NCI-H2107 treated with DMSO at 0.1 percent for 48 hours (cell line): ENCODE measurements at regions not wholly inside any gene's neighbourhood (a gene's known extent, or its start where the extent isn't known, plus 50 kb on each side); places are given as distances from the start of the nearest gene placed in this dataset.

Source experiments
- DNase-seq: peaks from one replicate; lab custom pipeline; 2025; ENCODE audit not compliant: unreplicated experiment; lab: John Stamatoyannopoulos, UW

DNA sequence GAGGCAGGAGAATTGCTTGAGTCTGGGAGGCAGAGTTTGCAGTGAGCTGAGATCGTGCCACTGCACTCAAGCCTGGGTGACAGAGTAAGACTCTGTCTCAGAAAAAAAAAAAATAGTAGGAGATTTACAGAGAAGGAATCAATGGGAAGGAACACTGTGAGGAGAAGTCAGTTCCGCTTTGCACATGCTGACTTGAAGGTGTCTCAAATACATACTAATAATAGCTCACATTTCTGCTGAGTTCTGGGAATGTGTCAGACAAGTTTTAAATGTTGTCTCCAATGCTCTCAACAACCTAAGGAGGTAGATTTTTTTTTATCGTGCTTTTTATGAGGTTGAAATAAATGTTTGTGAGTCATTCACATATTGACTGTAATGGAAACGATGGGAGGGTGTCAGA lies 654.9 kb upstream of the CELF2 start:
- no peak for DNase-seq

DNA sequence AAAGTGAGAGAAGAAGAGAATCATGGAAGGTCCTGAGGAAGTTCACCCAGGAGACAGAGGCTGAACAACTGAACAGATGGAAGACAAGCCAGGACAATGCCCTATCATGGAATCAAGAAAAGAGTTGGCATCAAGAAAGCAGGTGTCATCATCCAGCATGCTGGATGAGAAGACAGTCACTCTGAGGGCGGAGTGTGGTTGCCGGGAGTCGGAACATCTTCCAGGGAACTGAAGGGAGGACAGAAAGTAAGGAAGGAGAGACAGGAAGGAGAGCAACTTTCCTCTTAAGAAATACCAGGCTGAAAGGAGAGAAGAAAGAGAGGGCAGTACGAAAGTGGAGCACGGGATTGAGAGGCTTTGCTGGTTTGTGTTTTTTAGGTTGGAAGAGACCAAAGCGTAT lies 654.5 kb upstream of the CELF2 start:
- DNase-seq: no peak

DNA sequence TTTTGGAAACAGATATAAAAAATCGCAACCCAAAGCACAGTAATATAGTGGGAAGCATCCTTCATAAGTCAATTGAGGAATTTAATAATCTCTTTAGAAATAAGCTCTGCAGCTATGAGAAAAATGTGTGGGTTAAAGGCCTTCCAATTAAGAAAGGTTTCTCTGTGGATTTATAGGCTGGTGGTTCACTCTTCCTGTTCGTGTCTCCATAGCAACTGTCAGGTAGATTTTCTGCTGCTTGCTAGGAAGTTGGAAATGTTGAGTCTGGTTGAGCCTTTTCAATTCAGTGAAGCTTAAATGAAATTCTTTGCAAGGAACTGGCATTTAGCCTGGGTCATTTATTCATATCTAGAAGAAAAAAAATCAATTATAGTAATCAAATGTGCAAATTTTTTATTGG lies 652.8 kb upstream of the CELF2 start:
- no peak for DNase-seq

DNA sequence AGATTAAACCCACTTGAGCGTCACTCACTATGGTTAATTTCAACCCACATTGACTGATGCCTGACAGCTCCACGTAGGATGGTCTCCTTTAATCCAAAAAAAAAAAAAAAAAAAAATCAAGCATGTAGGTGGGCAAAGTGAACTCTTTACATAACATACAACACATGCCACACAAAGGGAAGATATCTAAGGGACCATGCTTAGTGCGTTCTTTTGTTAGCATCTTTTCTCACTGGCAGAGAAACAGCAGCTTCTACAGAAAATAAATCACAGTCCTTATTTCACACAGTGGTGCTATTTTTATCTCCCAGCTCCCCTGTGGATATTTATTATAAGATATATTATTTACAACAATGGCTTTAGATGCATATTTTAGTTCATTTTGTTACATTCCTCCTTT lies 652.0 kb upstream of the CELF2 start:
- DNase-seq: no peak

DNA sequence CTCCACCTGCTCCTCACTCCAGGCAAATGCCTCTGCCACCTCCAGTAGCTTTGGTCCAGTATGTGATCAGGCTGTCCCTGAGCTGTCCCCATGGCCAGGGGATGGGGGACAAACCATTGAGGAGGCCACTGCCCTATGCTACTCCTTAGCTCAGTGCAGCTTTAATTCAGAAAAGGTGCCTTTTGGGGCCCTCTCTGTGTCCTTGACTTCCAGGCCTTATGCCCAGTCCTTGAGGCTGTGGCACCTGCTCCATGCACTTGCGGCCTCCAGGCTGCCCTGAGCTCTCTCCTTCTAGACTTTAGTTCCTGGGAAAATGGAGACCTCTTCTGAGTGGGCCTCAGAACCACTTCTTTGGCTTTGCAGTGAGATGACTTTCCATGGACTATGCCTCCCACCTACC lies 650.8 kb upstream of the CELF2 start:
- no peak for DNase-seq

DNA sequence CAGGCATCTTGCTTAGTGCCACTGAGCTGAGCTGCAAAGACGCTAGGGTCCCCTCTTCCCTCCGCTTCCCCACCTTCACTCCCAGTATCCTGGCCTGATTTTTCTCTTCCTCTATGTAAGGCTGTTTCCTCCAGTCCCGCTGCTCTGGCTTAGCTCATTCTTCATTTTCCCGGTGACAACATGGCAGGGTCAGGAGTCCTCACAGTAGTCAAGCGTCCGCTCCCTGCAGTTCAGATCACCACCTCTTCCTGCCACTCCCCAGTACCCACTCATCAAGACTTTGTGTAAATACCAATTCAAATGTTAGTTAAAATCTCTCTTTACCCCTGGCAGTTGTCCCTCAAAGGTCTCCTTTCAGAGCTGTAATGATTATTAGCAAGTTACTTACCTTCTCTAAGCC lies 650.4 kb upstream of the CELF2 start:
- no peak for DNase-seq

DNA sequence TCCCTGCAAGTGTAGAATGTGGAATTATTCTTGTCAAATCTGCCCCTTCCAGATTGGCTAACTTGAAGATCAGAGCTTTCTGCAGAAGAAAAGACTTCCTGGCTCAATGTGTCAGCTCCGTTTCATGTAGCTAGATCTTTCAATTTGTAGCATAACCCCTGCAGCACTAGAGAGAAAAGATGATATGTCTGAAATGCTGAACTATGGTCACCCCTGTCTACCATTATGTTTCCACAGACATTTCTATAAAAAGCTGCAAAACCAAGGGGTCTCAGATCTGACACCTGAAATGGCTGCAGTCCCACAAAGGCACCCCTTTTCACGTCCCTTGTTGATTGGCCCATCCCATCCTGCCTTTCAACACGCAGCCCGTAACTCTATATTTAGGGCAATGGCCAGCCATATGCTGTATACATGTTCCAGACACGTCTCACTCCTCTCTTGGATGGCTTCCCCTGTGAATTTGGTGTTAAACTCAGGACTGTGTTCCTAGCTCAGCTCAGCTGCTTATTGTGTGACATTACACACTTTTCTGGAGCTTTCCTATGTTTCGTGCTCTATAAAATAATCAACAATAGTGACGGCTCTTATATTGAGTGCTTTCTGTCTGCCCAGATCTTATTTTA lies 648.6 kb upstream of the CELF2 start:
- DNase-seq: no peak

DNA sequence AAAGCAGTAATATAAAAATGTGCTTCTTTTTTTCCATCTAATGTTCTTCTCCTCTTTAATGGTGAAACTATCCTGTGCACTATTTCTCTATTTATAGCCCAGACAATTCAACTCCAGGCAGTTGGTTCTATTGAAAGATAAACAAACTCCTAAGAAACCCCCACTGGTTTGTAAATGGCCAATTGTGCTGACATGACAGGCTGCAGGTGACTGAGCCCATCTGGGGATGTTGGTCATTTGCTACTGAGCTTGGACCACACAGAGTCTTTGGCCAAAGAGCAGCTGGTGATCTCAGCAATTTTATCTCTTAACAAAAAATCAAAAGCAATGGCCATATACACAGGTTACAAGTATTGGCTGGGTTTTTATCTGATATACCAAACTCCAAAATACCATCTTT lies 631.8 kb upstream of the CELF2 start:
- DNase-seq: no peak

DNA sequence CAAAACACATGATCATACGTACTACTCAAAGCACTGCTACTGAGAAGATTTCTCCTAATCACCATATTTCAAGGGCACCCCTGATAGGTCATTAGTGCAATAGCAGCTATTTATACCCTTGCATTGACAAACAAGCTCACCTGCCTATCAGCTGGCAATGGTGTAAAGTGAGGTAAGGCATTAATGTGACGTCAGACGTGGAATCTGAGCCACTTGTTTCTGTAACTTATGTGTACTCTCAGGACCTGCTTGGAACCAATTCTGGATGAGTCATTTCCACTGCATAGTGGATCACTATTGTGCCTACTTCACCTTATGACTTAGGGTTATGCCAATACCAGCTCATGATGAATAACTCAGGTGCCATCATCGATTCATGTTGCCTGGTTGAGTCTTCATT lies 628.5 kb upstream of the CELF2 start:
- no peak for DNase-seq

DNA sequence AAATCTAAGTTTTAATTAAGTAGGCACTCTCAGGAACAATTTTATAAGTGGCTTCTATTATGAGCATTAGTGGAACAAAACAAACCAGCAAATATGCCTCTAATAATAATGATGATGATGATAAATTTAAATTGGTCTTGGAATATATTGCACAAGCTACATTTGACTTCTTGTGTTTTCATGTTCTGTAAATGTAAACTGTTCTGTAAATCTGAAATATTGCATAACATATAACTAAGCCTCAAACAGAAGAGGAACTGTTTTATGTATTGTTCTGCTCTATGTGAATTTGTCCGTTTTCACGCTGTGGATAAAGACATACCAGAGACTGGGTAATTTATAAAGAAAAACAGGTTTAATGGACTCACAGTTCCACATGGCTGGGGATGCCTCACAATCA lies 625.2 kb upstream of the CELF2 start:
- DNase-seq: no peak

DNA sequence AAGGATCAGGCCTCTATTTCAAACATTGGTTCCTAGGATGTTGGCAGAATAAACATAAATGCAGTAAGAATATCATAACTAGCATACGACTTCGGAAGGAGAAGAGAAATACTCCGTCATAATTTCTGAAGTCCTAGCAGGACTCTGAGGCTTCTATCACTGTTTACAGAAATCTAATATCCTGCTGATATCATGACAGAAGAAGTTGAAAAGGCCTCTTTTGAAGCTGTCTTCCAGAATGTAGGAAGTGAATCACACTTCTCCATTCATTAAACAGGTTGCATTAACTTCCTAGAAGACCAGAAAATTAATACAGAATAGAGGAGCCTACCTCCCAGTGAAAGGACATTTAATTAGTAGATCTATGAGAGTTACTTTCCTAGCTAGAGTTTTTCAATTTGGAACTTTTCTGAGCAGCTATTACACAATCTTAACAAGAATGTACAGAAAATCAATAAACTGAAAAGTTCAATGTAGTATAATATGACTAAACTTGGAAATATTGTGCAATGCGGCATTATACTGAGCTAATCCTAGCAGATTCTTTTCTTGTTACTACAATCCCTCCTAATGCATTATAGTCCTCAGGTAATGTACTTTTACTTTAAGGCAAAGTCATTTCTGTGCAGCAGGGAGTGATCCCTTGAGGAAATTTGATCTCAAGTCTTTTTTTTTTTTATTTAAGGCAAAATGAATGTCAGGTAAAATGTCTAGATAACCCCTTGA lies 622.6 kb upstream of the CELF2 start:
- DNase-seq: no peak

DNA sequence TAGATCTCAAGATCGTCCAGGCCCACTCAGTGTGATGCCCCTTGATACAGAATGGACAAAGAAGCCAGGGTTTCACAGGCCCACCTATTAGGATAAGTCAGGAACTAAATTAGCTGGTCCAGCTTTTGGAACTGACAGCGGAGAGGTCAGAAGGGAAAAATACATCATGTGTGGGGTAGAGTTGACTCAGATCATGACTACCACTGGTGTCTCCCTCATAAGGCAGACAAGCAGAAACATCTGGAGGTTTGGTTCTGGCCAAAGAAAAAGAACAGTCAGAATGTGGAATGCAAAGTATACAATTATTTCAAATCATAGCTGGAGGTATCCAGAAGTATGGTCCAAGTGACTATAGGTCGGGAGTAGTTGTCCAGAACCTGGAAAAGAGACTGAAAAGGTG lies 621.1 kb upstream of the CELF2 start:
- no peak for DNase-seq

DNA sequence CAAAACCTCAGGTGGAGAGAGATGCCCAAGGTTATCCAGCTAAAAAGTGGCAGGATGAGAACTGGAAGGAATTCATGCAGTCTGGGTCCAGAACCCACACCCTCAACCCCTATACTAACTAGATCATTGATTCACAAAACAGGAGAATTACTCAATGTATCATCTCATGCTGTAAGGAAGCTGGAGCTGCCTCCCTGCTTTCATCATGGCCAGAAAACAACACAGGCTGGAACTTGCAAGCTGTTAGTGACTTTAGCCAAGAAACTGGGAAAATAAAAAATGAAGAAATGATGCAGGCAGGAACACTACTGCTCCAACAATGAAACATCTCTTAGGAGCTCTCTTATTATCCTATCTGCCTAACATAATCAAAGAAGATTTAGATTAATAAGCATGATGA lies 619.8 kb upstream of the CELF2 start:
- DNase-seq: no peak

DNA sequence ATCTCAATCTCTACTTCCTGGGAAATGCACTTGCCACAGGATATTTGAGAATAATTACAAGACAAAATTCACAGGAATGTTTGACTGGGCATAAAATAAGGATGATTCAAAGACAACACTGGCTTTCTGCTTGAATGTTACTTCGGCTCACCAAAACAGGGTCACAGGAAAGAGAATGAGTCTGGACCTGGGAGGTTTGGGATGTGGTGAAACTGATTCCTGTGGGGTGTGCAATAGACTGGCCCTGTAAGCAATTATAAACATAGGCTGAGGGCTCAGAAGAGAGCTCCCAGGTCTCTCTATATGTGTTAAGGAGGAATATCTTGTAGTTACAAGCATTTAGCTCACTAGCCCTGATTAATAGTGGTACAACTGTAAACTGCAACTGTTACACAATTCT lies 613.9 kb upstream of the CELF2 start:
- DNase-seq: no peak

DNA sequence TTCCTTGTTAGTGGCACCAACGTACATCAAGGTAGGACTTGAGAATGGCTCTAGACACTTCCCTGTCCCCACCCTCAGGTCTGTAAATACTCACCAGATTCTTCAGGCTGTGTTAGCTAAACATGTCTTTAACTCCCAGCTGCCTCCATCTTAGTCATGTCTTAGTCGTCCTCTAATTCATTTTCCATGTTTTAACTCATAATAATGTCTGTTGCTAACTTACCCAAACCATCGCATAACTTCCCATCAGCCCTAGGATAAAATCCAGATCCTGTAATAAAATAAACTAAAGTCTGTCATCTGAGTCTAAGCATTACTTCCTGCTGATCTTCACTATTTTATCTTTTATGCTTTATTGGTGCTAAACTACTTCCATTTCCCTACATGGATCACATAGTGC lies 600.0 kb upstream of the CELF2 start:
- no peak for DNase-seq

DNA sequence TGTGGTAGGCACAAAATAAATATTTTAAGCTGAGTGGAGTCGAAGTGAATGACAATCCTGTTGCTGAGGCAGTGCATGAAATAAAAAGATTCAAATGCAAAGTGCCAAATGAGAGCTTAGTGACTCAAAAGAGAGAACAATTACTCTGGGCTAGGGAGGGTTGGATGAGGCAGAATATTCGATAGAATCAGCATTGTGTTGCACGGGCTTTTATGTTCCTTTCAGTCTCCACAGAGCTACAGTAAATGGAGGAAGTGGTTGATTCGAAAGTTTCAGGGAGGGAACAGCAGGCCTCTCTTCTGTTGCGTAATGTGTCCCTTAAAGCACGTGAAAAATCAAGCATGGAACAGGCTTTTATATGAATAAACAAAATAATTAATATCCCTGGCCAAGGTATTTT lies 599.3 kb upstream of the CELF2 start:
- DNase-seq: no peak

DNA sequence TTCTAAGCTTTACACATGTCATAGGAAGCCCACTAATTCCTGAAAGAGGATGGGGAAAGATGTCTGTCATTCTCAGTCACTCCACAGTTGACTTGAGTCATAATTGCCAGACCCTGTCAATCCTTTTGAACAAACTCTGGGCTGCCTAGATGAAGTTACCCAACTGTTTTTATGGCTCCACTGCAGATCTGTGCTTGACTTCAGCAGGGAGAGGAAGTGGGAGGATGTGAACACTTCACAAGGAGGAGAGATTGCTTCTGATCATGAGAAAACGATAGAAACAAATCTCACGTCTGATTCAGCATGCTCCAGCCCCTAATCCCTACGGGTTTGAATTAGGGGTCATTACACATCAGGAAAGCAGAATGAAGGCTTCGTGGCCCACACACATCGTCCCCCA lies 596.6 kb upstream of the CELF2 start:
- DNase-seq: no peak

DNA sequence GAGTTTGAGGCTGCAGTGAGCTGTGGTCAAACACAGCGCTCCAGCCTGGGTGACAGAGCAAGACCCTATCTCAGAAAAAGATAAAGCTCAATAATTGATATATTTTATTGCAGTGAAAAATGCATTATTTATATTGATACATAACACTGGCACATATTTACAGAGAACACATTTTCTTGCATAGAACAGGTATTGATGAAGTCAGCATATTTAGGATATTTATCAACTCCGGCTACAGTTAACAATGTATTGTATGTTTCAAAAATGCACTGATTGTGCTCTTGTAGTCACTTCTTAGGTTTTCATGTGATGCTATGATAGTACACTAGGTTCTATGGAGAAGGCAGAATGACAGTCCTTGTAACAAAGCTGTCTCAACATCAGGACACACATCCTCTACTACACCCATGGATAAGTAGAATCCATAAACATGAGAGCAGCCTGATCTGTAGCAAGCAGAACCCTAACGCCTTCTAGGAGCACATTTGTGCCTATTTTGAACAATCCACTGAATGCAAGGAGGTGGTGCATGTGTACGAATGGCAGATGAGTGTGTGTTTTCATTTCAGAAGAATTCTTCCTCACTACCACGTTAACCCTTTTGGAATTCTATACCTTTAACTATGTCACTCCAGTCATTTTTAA lies 586.1 kb upstream of the CELF2 start:
- DNase-seq: no peak

DNA sequence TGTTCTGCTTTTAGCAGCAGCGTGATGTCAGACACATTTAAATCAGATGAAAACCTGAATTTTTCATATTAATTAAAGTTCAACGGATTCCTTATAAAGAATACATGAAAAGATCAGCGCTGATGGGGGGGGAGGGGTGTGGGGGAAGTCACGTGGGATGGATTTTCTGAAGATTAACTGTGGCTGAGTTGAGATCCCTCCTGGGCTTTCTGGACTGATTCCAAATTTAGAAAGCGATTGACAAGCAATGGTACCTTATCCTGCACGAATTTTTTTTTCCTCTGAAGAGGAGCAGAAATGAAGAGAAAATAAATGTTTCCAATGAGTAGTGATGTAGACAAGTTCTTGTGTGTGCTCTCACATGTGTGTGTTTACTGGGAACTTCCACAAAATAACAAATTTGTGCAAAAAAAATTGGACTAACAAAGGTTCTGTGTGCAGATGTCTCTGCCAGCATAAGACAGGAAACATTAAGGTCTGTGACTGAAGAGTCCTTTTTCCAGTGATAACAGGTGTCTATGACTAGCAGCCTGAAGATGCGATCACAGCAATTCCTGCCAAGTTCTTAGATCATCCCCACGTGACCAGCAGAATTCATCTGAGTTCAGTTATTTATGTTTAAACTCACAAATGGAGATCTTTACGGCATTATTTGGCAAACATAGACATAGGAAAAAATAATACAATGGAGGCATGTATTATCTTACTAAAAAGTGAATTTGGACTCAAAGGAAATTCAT lies 585.2 kb upstream of the CELF2 start:
- no peak for DNase-seq

DNA sequence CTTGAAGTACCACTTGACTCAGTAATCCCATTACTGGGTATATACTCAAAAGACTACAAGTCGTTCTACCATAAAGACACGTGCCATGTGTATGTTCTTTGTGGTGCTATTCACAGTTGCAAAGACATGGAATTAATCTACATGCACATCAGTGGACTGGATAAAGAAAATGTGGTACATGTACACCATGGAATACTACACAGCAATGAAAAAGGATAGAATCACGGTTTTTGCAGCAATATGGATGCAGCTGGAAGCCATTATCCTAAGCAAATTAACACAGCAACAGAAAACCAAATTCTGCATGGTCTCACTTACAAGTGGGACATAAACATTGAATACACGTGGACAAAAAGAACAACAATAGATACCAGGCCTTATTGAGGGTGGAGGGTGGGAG lies 583.4 kb upstream of the CELF2 start:
- DNase-seq: no peak

DNA sequence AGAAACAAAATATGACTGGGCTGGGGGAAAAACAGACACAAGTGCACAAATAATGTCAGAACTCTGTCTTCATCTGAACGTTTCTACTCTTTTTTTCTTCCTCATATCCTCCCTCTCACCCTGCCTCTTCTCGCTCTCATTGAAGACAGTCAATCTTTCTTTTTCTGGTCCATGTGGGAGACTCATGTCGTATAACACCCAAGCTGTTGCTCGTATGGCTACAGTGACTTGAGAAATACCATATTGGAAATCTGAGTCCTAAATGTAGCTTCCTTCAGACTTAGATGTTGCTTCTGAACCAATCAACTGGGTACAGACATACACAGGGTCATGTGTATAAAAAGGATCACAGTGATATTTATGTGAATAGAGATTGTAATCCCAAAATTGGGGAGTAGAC lies 579.8 kb upstream of the CELF2 start:
- DNase-seq: no peak
